ENCODE measurements at regions not wholly inside any gene's neighbourhood (a gene's known extent, or its start where the extent isn't known, plus 50 kb on each side); places are given as distances from the start of the nearest gene placed in this dataset.

DNA sequence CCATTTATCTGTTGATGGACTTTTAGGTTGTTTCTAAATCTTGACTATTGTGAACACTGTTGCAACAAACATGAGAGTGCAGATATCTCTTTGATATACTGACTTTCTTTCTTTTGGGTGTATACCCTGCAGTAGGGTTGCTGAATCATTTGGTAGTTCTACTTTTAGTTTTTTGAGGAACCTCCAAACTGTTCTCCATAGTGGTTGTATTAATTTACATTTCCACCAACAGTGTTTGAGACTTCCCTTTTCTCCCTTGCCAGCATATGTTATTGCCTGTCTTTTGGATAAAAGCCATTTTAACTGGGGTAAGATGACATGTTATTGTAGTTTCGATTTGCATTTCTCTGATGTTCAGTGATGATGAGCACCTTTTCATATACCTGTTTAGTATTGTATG is 330.0 kb downstream of the DDX10 start:
- no peak for DNase-seq (ENCODE audit: low read depth, low spot score)
- Histone ChIP-seq H3K9me3 (ENCODE audit: low read depth, low read length) (no peaks in the 10 kb centered on the region), H3K4me3 (no peak overlapping the region), H3K36me3 (ENCODE audit: insufficient read depth, low read length) (no peaks in the 10 kb centered on the region), H3K27ac (no peak overlapping the region), H3K9ac (ENCODE audit: insufficient read length) (no peak overlapping the region)
- TF ChIP-seq EZH2 (IDR thresholded peaks at IDR 0.05) (no peak), FOXP2 (optimal IDR thresholded peaks at IDR 0.05; ENCODE audit: control extremely low read depth, extremely low read length, insufficient read depth) (no peak), POLR2AphosphoS5 (IDR thresholded peaks at IDR 0.05; ENCODE audit: borderline replicate concordance, low read depth, low read length) (no peak)

DNA sequence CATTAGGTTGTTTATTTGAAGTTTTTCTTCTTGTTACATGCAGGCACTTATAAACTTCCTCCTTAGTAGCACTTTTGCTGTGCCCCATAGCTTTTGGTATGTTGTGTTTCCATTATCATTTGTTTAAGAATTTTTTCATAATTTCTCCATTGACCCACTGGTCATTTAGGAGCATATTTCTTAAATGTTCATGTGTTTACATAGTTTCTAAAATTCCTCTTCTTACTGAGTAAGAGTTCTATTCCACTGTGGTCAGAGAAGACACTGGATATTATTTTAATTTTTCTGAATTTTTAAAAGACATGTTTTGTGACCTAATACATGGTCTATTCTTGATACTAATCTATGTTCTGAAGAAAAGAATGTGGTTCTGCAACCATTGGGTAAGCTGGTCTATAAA is 333.0 kb downstream of the DDX10 start:
- Histone ChIP-seq H3K36me3 (ENCODE audit: insufficient read depth, low read length) (no peaks in the 10 kb centered on the region), H3K27ac (no peak overlapping the region), H3K4me3 (no peak overlapping the region), H3K9me3 (ENCODE audit: low read depth, low read length) (no peaks in the 10 kb centered on the region), H3K9ac (ENCODE audit: insufficient read length) (no peak overlapping the region)
- no peak for DNase-seq (ENCODE audit: low read depth, low spot score)
- TF ChIP-seq FOXP2 (optimal IDR thresholded peaks at IDR 0.05; ENCODE audit: control extremely low read depth, extremely low read length, insufficient read depth) (no peak), POLR2AphosphoS5 (IDR thresholded peaks at IDR 0.05; ENCODE audit: borderline replicate concordance, low read depth, low read length) (no peak)

GRCh38 chr11:109000531-109000930 is 335.7 kb downstream of the DDX10 start:
- H3K27ac ChIP-seq = no peak overlapping the region
- TF ChIP-seq POLR2AphosphoS5 (IDR thresholded peaks at IDR 0.05; ENCODE audit: borderline replicate concordance, low read depth, low read length) (no peak), EZH2 (IDR thresholded peaks at IDR 0.05) (no peak), FOXP2 (optimal IDR thresholded peaks at IDR 0.05; ENCODE audit: control extremely low read depth, extremely low read length, insufficient read depth) (no peak)
- H3K36me3 ChIP-seq (ENCODE audit: insufficient read depth, low read length) = no peaks in the 10 kb centered on the region
- H3K9me3 ChIP-seq (ENCODE audit: low read depth, low read length) = no peaks in the 10 kb centered on the region
- no peak overlapping the region for H3K9ac ChIP-seq (ENCODE audit: insufficient read length)
- no peak for DNase-seq (ENCODE audit: low read depth, low spot score)
- no peak overlapping the region for H3K4me3 ChIP-seq

GRCh38 chr11:109001585-109001984 is 336.7 kb downstream of the DDX10 start:
- DNase-seq (ENCODE audit: low read depth, low spot score) = no peak
- no peak overlapping the region for H3K9ac ChIP-seq (ENCODE audit: insufficient read length)
- H3K9me3 ChIP-seq (ENCODE audit: low read depth, low read length) = no peaks in the 10 kb centered on the region
- H3K36me3 ChIP-seq (ENCODE audit: insufficient read depth, low read length) = no peaks in the 10 kb centered on the region
- TF ChIP-seq EZH2 (IDR thresholded peaks at IDR 0.05) (no peak), POLR2AphosphoS5 (IDR thresholded peaks at IDR 0.05; ENCODE audit: borderline replicate concordance, low read depth, low read length) (no peak), FOXP2 (optimal IDR thresholded peaks at IDR 0.05; ENCODE audit: control extremely low read depth, extremely low read length, insufficient read depth) (no peak)
- no peak overlapping the region for H3K4me3 ChIP-seq
- no peak overlapping the region for H3K27ac ChIP-seq

DNA sequence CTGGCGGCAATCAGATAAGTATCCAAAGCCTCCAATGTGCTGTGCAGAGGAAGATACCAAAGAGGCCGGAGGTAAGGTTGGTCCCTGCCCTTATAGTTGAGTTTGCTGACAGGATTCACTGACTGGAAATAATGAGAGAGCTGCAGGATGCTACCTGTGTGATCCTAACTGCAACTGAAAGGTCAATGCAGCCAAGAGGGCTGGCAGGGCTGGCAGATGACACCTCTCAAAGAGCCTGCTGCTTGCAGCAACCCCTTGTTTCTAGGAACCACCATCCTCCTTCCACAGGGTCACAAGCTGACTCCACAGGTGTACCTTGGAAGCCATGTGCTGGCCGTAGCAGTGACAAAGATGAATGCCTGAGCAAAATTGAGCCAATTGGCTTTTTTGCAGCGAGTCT is 348.1 kb downstream of the DDX10 start:
- Histone ChIP-seq H3K4me3 (no peak overlapping the region), H3K27ac (no peak overlapping the region), H3K36me3 (ENCODE audit: insufficient read depth, low read length) (no peaks in the 10 kb centered on the region), H3K9ac (ENCODE audit: insufficient read length) (no peak overlapping the region), H3K9me3 (ENCODE audit: low read depth, low read length) (no peaks in the 10 kb centered on the region)
- TF ChIP-seq POLR2AphosphoS5 (IDR thresholded peaks at IDR 0.05; ENCODE audit: borderline replicate concordance, low read depth, low read length) (no peak), EZH2 (IDR thresholded peaks at IDR 0.05) (no peak), FOXP2 (optimal IDR thresholded peaks at IDR 0.05; ENCODE audit: control extremely low read depth, extremely low read length, insufficient read depth) (no peak)
- no peak for DNase-seq (ENCODE audit: low read depth, low spot score)

DNA sequence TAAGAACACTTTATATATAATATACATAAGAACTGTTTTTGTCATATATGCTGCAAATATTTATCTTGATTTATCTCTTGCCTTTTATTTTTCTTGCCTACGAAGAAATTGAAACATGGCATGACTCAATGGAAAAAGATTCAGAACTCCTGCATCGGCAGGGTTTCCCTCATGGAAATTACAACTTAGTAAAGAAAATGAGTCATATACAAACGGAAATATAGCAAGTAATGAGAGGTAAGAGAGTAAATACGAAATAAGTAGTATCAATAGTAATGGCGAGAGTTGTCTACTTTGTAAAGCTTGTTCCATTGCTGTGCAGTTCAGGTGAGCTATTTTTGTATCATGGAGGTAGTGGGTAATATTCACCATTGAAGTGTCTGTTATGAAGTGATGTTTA is 350.4 kb downstream of the DDX10 start:
- TF ChIP-seq POLR2AphosphoS5 (IDR thresholded peaks at IDR 0.05; ENCODE audit: borderline replicate concordance, low read depth, low read length) (no peak), FOXP2 (optimal IDR thresholded peaks at IDR 0.05; ENCODE audit: control extremely low read depth, extremely low read length, insufficient read depth) (no peak), EZH2 (IDR thresholded peaks at IDR 0.05) (no peak)
- Histone ChIP-seq H3K9me3 (ENCODE audit: low read depth, low read length) (no peaks in the 10 kb centered on the region), H3K36me3 (ENCODE audit: insufficient read depth, low read length) (no peaks in the 10 kb centered on the region), H3K4me3 (no peak overlapping the region), H3K27ac (no peak overlapping the region), H3K9ac (ENCODE audit: insufficient read length) (no peak overlapping the region)
- no peak for DNase-seq (ENCODE audit: low read depth, low spot score)

GRCh38 chr11:109016724-109017123 is 351.9 kb downstream of the DDX10 start:
- H3K9me3 ChIP-seq (ENCODE audit: low read depth, low read length) = no peaks in the 10 kb centered on the region
- no peak for DNase-seq (ENCODE audit: low read depth, low spot score)
- no peak overlapping the region for H3K4me3 ChIP-seq
- no peaks in the 10 kb centered on the region for H3K36me3 ChIP-seq (ENCODE audit: insufficient read depth, low read length)
- H3K9ac ChIP-seq (ENCODE audit: insufficient read length) = no peak overlapping the region
- no peak overlapping the region for H3K27ac ChIP-seq
- TF ChIP-seq POLR2AphosphoS5 (IDR thresholded peaks at IDR 0.05; ENCODE audit: borderline replicate concordance, low read depth, low read length) = no peak
- TF ChIP-seq FOXP2 (optimal IDR thresholded peaks at IDR 0.05; ENCODE audit: control extremely low read depth, extremely low read length, insufficient read depth) = no peak
- TF ChIP-seq EZH2 (IDR thresholded peaks at IDR 0.05) = no peak

GRCh38 chr11:109017489-109017888 is 352.6 kb downstream of the DDX10 start:
- DNase-seq (ENCODE audit: low read depth, low spot score) = no peak
- Histone ChIP-seq H3K27ac (no peak overlapping the region), H3K9me3 (ENCODE audit: low read depth, low read length) (no peaks in the 10 kb centered on the region), H3K4me3 (no peak overlapping the region), H3K36me3 (ENCODE audit: insufficient read depth, low read length) (no peaks in the 10 kb centered on the region), H3K9ac (ENCODE audit: insufficient read length) (no peak overlapping the region)
- TF ChIP-seq EZH2 (IDR thresholded peaks at IDR 0.05) = no peak
- TF ChIP-seq POLR2AphosphoS5 (IDR thresholded peaks at IDR 0.05; ENCODE audit: borderline replicate concordance, low read depth, low read length) = no peak
- TF ChIP-seq FOXP2 (optimal IDR thresholded peaks at IDR 0.05; ENCODE audit: control extremely low read depth, extremely low read length, insufficient read depth) = no peak

DNA sequence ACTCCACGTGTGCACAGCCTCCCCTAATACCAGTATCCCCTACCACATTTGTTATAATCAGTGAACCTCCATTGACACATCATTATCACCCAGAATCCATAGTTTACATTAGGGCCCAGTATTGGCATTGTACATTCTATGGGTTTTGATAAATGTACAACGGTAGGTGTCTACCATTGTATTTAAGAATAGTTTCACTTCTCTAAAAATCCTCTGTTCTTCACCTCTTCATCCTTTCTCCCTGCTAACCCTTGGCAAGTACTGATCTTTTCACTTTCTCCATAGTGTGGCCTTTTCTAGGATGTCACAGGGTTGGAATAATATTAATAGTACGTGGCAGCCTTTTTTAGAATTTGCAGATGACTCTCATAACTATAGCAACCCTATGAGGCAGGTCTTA is 353.8 kb downstream of the DDX10 start:
- DNase-seq (ENCODE audit: low read depth, low spot score) = no peak
- H3K9me3 ChIP-seq (ENCODE audit: low read depth, low read length) = no peaks in the 10 kb centered on the region
- H3K9ac ChIP-seq (ENCODE audit: insufficient read length) = no peak overlapping the region
- TF ChIP-seq EZH2 (IDR thresholded peaks at IDR 0.05) (no peak), FOXP2 (optimal IDR thresholded peaks at IDR 0.05; ENCODE audit: control extremely low read depth, extremely low read length, insufficient read depth) (no peak), POLR2AphosphoS5 (IDR thresholded peaks at IDR 0.05; ENCODE audit: borderline replicate concordance, low read depth, low read length) (no peak)
- no peak overlapping the region for H3K4me3 ChIP-seq
- H3K27ac ChIP-seq = no peak overlapping the region
- H3K36me3 ChIP-seq (ENCODE audit: insufficient read depth, low read length) = no peaks in the 10 kb centered on the region

Measured in SK-N-MC (cell line).